Transverse colon (tissue), 3 donors: ENCODE measurements at regions not wholly inside any gene's neighbourhood (a gene's known extent, or its start where the extent isn't known, plus 50 kb on each side); places are given as distances from the start of the nearest gene placed in this dataset.

Experiments
- EP300 ChIP-seq: sonication (generic); formaldehyde crosslinking; IDR thresholded peaks from one replicate; pipeline ENCODE4 v1.6.1; 2017; ENCODE audit warnings: antibody characterized with exemption, low read depth
- POLR2A ChIP-seq: fragments of 450-650 bp; IDR thresholded peaks from one replicate; pipeline ENCODE4 v1.6.1; 2016; ENCODE audit warnings: antibody characterized with exemption, mild to moderate bottlenecking, moderate library complexity
- TF ChIP-seq, protein P1 (sequence below), 5 experiments: fragments of 200-600 bp in 3 of 5; fragments of 450-650 bp in 2 of 5; sonication (generic) in 3 of 5; IDR thresholded peaks; 1 replicate in 2 of 5; 2 replicates in 3 of 5; pipeline ENCODE4 v1.5.1; 2016 to 2017; ENCODE audit warnings: antibody characterized with exemption in 5 of 5, inconsistent platforms in 3 of 5, mild to moderate bottlenecking in 2 of 5, moderate library complexity in 1 of 5

- TF ChIP-seq, protein P1, sequence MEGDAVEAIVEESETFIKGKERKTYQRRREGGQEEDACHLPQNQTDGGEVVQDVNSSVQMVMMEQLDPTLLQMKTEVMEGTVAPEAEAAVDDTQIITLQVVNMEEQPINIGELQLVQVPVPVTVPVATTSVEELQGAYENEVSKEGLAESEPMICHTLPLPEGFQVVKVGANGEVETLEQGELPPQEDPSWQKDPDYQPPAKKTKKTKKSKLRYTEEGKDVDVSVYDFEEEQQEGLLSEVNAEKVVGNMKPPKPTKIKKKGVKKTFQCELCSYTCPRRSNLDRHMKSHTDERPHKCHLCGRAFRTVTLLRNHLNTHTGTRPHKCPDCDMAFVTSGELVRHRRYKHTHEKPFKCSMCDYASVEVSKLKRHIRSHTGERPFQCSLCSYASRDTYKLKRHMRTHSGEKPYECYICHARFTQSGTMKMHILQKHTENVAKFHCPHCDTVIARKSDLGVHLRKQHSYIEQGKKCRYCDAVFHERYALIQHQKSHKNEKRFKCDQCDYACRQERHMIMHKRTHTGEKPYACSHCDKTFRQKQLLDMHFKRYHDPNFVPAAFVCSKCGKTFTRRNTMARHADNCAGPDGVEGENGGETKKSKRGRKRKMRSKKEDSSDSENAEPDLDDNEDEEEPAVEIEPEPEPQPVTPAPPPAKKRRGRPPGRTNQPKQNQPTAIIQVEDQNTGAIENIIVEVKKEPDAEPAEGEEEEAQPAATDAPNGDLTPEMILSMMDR (IDR thresholded peaks at IDR 0.05), result peak; percentile 12 to 39 (median 24)
- no peak for TF ChIP-seq POLR2A
- no peak for TF ChIP-seq EP300
These were observed 381.5 kb upstream of the STXBP6 start for GRCh38 chr14:25431211-25432076.
